ENCODE measurements at regions not wholly inside any gene's neighbourhood (a gene's known extent, or its start where the extent isn't known, plus 50 kb on each side); places are given as distances from the start of the nearest gene placed in this dataset.
A peak's percentile ranks its signal among the peaks of the same experiment; 100 is the strongest.

- no peaks in the 10 kb centered on the region for H3K27me3 Mint-ChIP-seq (ENCODE audit: insufficient read depth, unreplicated experiment)
- ChIA-PET POLR2A (no interaction called here), CTCF (no interaction called here)
- no peaks in the 10 kb centered on the region for H3K9me3 Mint-ChIP-seq (ENCODE audit: unreplicated experiment)
- DNase-seq (ENCODE audit: unreplicated experiment), result no peak
- BruUV-seq (replicated peaks), result no TSS peak
- H3K36me3 Mint-ChIP-seq (ENCODE audit: insufficient read depth, unreplicated experiment), result no peaks in the 10 kb centered on the region
- no peak overlapping the region for H3K27ac Mint-ChIP-seq (ENCODE audit: low read depth, unreplicated experiment)
- intact Hi-C loops (cut with micrococcal nuclease), result no loop called here
- no peak for TF ChIP-seq CTCF (IDR thresholded peaks at IDR 0.05; ENCODE audit: unreplicated experiment)
- H3K4me3 Mint-ChIP-seq (ENCODE audit: unreplicated experiment), result no peak overlapping the region
- H3K4me1 Mint-ChIP-seq (ENCODE audit: insufficient read depth, unreplicated experiment), result no peaks in the 10 kb centered on the region
Observed at GRCh38 chr4:34943741-34944386, 1300.5 kb downstream of the ARAP2 start.

GRCh38 chr4:34950926-34951325 lies 1293.4 kb downstream of the ARAP2 start:
- H3K27me3 Mint-ChIP-seq (ENCODE audit: insufficient read depth, unreplicated experiment), result no peaks in the 10 kb centered on the region
- H3K27ac Mint-ChIP-seq (ENCODE audit: low read depth, unreplicated experiment), result no peak overlapping the region
- no TSS peak for BruUV-seq (replicated peaks)
- no peaks in the 10 kb centered on the region for H3K36me3 Mint-ChIP-seq (ENCODE audit: insufficient read depth, unreplicated experiment)
- no peak for TF ChIP-seq CTCF (IDR thresholded peaks at IDR 0.05; ENCODE audit: unreplicated experiment)
- intact Hi-C loops (cut with micrococcal nuclease), result no loop called here
- no peak overlapping the region for H3K4me3 Mint-ChIP-seq (ENCODE audit: unreplicated experiment)
- H3K4me1 Mint-ChIP-seq (ENCODE audit: insufficient read depth, unreplicated experiment), result peaks cover 5% of the 10 kb centered on the region
- no peaks in the 10 kb centered on the region for H3K9me3 Mint-ChIP-seq (ENCODE audit: unreplicated experiment)
- POLR2A ChIA-PET, result interaction anchor here (0.7 kb wide), 1 partner anchor 11 kb away, joined by 3 read pairs; no protein-coding TSS in a partner anchor
- CTCF ChIA-PET, result no interaction called here
- no peak for DNase-seq (ENCODE audit: unreplicated experiment)

- Mint-ChIP-seq H3K36me3 (ENCODE audit: insufficient read depth, unreplicated experiment) (no peaks in the 10 kb centered on the region), H3K27me3 (ENCODE audit: insufficient read depth, unreplicated experiment) (no peaks in the 10 kb centered on the region), H3K27ac (ENCODE audit: low read depth, unreplicated experiment) (no peak overlapping the region), H3K4me1 (ENCODE audit: insufficient read depth, unreplicated experiment) (peaks cover 5% of the 10 kb centered on the region), H3K4me3 (ENCODE audit: unreplicated experiment) (no peak overlapping the region), H3K9me3 (ENCODE audit: unreplicated experiment) (no peaks in the 10 kb centered on the region)
- TF ChIP-seq CTCF (IDR thresholded peaks at IDR 0.05; ENCODE audit: unreplicated experiment), result peak; percentile 15
- POLR2A ChIA-PET, result no interaction called here
- peak; percentile 18 for DNase-seq (ENCODE audit: unreplicated experiment)
- CTCF ChIA-PET, result no interaction called here
- no TSS peak for BruUV-seq (replicated peaks)
- intact Hi-C loops (cut with micrococcal nuclease), result no loop called here
Observed at GRCh38 chr4:34953145-34953799, 1291.0 kb downstream of the ARAP2 start.

- intact Hi-C loops (cut with micrococcal nuclease), result no loop called here
- POLR2A ChIA-PET, result interaction anchor here (0.8 kb wide), 1 partner anchor 9 kb away, joined by 4 read pairs; no protein-coding TSS in a partner anchor
- no TSS peak for BruUV-seq (replicated peaks)
Observed at GRCh38 chr4:34964613-34965012, 1279.7 kb downstream of the ARAP2 start.

More at GRCh38 chr4:34964613-34965012, 1279.7 kb downstream of the ARAP2 start:
- Mint-ChIP-seq H3K27me3 (ENCODE audit: insufficient read depth, unreplicated experiment) (no peaks in the 10 kb centered on the region), H3K4me3 (ENCODE audit: unreplicated experiment) (no peak overlapping the region), H3K36me3 (ENCODE audit: insufficient read depth, unreplicated experiment) (no peaks in the 10 kb centered on the region), H3K27ac (ENCODE audit: low read depth, unreplicated experiment) (no peak overlapping the region), H3K4me1 (ENCODE audit: insufficient read depth, unreplicated experiment) (no peaks in the 10 kb centered on the region), H3K9me3 (ENCODE audit: unreplicated experiment) (peaks cover 10% of the 10 kb centered on the region)
- no peak for DNase-seq (ENCODE audit: unreplicated experiment)
- CTCF ChIA-PET, result interaction anchor here (0.6 to 0.7 kb wide), 2 partner anchors 653 to 1222 kb away, joined by 3 to 4 read pairs; no protein-coding TSS in a partner anchor
- TF ChIP-seq CTCF (IDR thresholded peaks at IDR 0.05; ENCODE audit: unreplicated experiment), result no peak

All from MCF 10A (cell line).